ENCODE measurements at regions not wholly inside any gene's neighbourhood (a gene's known extent, or its start where the extent isn't known, plus 50 kb on each side); places are given as distances from the start of the nearest gene placed in this dataset.

- H3K4me1 ChIP-seq (ENCODE audit: control insufficient read depth in 2 of 3, insufficient read depth in 2 of 3, low read depth in 1 of 3, low read length in 3 of 3): peaks cover 0 to 4% (median 0%) of the 10 kb centered on the region in 3 donors
- no peaks in the 10 kb centered on the region for H3K36me3 ChIP-seq (ENCODE audit: control insufficient read depth in 2 of 3, insufficient read depth in 3 of 3, low read length in 3 of 3)
- H3K4me3 ChIP-seq (ENCODE audit: low read length in 3 of 3): no peak overlapping the region
- no peaks in the 10 kb centered on the region for H3K9me3 ChIP-seq (ENCODE audit: control insufficient read depth in 2 of 3, insufficient read depth in 1 of 3, low read length in 3 of 3)
- FAIRE-seq: no peak
- DNase-seq: no peak
- intact Hi-C loops (cut with DNase I): no loop called here
- no peaks in the 10 kb centered on the region for H3K27me3 ChIP-seq (ENCODE audit: control insufficient read depth, insufficient read depth, low read length)
- H3K27ac ChIP-seq (ENCODE audit: low read depth in 2 of 2, low read length in 2 of 2): no peak overlapping the region
- TF ChIP-seq CTCF (IDR thresholded peaks at IDR 0.05; ENCODE audit: borderline replicate concordance, extremely low read depth, insufficient read depth): no peak
- no peak overlapping the region for H3K9ac ChIP-seq (ENCODE audit: low read length in 3 of 3)
Observed at GRCh38 chr2:146990311-146991054, 854.3 kb upstream of the ACVR2A start.

- no peak overlapping the region for H3K4me3 ChIP-seq (ENCODE audit: low read length in 3 of 3)
- H3K9me3 ChIP-seq (ENCODE audit: control insufficient read depth in 2 of 3, insufficient read depth in 1 of 3, low read length in 3 of 3): no peaks in the 10 kb centered on the region
- DNase-seq (no peak), FAIRE-seq (no peak)
- H3K36me3 ChIP-seq (ENCODE audit: control insufficient read depth in 2 of 3, insufficient read depth in 3 of 3, low read length in 3 of 3): no peaks in the 10 kb centered on the region
- H3K27me3 ChIP-seq (ENCODE audit: control insufficient read depth, insufficient read depth, low read length): no peaks in the 10 kb centered on the region
- H3K9ac ChIP-seq (ENCODE audit: low read length in 3 of 3): no peak overlapping the region
- H3K4me1 ChIP-seq (ENCODE audit: control insufficient read depth in 2 of 3, insufficient read depth in 2 of 3, low read depth in 1 of 3, low read length in 3 of 3): peaks cover 0 to 4% (median 0%) of the 10 kb centered on the region in 3 donors
- TF ChIP-seq CTCF (IDR thresholded peaks at IDR 0.05; ENCODE audit: borderline replicate concordance, extremely low read depth, insufficient read depth): no peak
- intact Hi-C loops (cut with DNase I): no loop called here
- H3K27ac ChIP-seq (ENCODE audit: low read depth in 2 of 2, low read length in 2 of 2): no peak overlapping the region
Observed at GRCh38 chr2:146989741-146990140, 855.1 kb upstream of the ACVR2A start.

GRCh38 chr2:146987996-146988395 lies 856.8 kb upstream of the ACVR2A start:
- Histone ChIP-seq H3K9me3 (ENCODE audit: control insufficient read depth in 2 of 3, insufficient read depth in 1 of 3, low read length in 3 of 3) (no peaks in the 10 kb centered on the region), H3K27me3 (ENCODE audit: control insufficient read depth, insufficient read depth, low read length) (no peaks in the 10 kb centered on the region), H3K9ac (ENCODE audit: low read length in 3 of 3) (no peak overlapping the region), H3K36me3 (ENCODE audit: control insufficient read depth in 2 of 3, insufficient read depth in 3 of 3, low read length in 3 of 3) (no peaks in the 10 kb centered on the region), H3K4me3 (ENCODE audit: low read length in 3 of 3) (no peak overlapping the region), H3K27ac (ENCODE audit: low read depth in 2 of 2, low read length in 2 of 2) (no peak overlapping the region), H3K4me1 (ENCODE audit: control insufficient read depth in 2 of 3, insufficient read depth in 2 of 3, low read depth in 1 of 3, low read length in 3 of 3) (peaks cover 0 to 4% (median 0%) of the 10 kb centered on the region in 3 donors)
- DNase-seq: no peak
- no peak for TF ChIP-seq CTCF (IDR thresholded peaks at IDR 0.05; ENCODE audit: borderline replicate concordance, extremely low read depth, insufficient read depth)
- FAIRE-seq: no peak
- intact Hi-C loops (cut with DNase I): no loop called here

Data from kidney (tissue), 13 donors.